Activated CD4-positive, CD25-positive, alpha-beta regulatory T cell treated with anti-CD3 and anti-CD28 coated beads, Interleukin-2, amount 50 U/mL, for 16 hours (primary cell): ENCODE measurements at regions not wholly inside any gene's neighbourhood (a gene's known extent, or its start where the extent isn't known, plus 50 kb on each side); places are given as distances from the start of the nearest gene placed in this dataset.

Experiments
- DNase-seq: peaks from one replicate; pipeline ENCODE4 v3.0.0-alpha.2; 2020; ENCODE audit warnings: low read depth, low spot score

DNA sequence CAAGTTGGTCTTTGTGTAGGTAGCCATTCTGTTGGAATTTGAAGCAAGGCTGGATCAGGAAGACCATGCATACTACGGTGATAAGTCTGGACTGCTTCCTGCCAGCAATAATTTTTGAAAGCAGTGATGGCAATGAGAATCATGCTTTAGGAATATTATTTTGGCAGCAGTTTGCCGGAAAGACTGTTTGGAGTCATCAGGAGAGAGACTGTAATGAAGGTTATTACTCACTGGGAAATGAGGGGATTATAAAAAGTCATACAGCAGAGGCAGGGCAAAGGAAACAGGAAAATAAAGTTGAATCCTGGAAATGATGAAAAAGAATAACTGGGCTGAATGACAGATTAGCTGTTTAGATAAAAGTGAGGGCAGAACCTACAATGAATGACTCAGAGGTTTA lies 1136.8 kb upstream of the AUTS2 start:
- DNase-seq = no peak

DNA sequence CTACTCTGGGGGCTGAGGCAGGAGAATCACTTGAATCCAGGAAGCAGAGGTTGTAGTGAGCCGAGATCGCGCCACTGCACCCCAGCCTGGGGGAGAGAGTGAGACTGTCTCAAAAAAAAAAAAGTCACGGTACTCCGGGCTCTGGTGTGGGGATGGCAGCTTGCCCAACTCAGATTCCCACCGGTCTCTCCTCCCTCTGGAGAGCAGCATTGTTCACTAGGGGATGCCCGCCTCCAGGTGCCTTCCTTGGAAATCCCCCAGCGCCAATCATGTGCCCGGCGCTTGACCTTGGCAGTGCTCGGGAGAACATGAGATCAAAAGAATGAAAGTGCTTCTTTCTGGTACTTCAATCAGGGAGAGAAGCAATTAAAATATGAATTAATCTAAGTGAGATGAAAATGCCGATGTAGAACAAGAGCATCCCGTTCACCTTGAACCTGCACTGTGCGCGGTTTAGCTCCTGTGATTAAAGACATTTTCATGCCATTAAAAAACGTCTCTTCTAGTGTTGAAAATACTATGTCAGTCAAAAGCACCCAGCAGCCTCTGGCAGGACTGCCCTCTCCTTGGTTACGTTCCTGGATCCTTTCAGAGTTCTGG lies 1127.3 kb upstream of the AUTS2 start:
- DNase-seq = no peak

DNA sequence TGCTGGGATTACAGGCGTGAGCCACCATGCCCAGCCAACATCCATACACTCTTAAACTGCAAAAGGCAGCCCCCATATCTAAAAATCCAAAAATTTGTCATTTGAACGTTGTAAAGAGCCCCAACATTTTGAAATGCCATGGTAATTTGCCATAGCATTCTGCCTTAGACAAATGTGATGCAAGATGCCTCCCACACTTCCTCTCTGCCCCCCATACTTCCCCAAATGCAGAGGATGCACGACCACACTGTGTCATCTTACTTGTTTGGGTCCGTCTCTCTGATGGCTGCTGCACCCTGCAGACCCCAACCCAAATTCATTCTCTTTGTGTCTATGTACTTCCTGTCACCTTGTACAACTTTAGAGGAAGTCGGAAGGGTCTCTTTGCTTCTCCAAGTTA lies 1125.6 kb upstream of the AUTS2 start:
- DNase-seq = no peak

DNA sequence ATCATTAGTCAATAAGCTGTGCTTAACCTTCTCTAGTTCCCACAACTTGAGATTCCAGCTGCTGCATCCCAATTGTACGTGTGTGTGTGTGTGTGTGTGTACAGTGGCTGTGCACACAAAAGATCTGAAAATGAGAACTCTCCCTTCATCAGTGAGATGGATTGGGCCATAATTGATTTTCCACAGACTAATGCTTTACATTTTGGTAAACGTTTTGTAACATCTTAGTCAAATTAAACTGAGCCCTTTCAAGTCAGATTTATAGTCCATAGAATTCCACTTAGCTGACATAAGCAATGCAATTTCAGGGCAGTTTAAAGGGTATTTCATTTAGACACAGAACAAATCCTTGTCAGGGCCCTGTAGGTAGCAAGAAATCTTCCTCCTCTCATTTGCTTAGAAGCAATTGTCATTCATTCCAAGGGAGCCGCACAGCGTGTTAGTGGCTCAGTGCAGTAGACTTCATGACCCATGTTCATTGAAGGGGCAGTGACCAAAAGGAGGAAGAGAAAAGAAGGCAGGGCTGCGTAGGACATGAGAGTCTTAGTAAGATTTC lies 1123.5 kb upstream of the AUTS2 start:
- DNase-seq = no peak

DNA sequence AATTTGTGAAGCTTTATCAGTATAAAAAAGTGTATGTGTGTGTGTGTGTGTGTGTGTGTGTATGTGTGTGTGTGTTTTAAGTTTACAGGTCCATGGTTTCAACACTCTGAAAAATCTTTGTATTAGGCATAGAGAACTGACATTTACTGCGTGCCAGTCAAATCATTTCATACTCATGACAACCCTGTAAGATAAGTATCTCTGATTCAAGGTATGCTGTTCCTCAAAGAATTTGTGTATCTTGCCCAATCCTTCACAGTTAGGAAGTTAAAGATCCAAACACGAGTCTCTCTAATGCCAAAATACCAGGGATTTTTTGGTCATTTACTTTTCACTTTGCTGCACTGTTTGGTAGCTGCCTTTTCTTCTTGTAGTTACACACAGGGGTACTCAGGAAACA lies 1121.3 kb upstream of the AUTS2 start:
- DNase-seq = no peak

DNA sequence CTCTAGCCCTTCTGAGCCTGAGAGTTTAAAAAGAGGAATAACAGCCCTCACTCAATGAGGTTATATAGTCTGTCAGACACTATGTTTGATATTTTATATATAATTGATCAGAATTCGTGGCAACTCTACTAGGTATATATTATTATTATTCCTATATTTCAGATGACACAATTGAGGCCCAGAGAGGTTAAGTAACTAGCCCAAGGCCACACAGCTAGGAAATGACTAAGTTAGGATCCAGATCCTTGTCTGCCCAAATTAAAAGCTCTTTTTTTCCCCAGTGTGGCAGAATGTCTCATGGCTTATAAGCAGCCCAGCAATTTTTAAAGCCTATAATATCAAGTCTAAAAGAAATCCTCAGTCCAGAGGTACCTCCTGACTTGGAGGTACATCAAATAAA lies 1119.9 kb upstream of the AUTS2 start:
- DNase-seq = no peak

DNA sequence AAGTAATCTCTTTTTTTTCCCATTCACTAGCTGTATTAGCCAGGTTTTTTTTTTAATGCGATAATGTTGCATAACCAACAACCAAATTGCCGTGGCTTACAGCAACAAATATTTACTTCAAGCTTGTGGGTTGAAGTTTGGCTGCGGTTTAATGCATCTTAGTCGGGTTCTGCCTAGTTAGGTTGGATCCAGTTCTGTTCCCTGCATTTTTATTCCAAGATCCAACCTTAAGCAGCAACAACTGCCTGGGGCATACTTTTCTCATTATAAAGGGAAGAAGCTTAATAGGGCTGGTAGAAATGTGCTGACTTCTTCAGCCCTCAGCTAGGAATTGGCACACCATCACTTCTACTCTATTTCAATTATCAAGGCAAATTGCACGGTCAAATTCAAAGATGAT lies 1115.5 kb upstream of the AUTS2 start:
- DNase-seq = no peak

DNA sequence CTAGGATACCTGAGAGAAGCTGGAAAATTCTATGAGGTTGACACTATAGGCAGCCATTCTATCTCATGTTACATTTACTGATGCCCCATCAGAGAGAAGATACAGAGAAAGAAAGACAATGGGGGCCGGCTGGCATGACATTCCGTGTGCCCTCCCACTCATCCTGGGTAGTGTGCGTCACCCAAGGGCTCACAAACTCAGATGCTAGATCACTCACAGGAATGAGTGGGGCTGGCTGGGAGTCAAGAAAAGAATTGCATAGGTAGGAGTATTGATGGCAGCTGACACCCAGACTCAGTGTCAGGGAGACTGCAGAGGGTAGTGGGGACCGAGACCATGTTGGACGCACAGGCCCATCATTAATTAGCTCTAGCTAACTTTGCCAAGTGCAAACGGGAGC lies 1113.5 kb upstream of the AUTS2 start:
- DNase-seq = no peak

DNA sequence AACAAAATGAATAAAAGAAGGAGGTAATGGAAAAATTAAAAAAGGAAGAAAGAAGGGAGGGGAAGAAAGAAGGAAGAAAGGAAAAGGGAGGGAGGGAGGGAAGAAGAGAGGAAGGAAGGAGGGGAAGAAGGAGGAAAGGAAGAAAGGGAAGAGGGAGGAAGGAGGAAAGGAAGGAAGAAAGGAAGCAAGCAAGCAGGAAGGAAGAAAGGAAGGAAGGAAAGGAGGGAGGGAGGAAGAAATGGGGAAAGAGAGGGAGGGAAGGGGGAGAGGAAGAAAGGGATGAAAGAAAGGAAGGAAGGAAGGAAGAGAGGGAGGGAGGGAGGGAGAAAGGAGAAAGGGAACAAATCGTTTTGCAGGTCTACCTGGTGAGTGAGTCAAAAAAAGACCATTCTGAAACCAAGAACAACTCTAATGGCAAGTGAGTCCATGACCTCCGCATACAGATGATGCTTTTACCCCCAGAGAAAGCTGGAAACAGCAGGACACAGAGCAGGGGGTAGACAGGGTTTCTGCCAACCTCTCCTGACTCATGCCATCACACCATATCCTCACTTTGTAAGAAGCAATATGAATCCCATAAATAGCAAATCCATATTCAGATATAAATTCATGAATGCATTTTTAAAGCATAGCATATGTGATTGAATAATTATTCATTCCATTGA lies 1112.9 kb upstream of the AUTS2 start:
- DNase-seq = no peak

DNA sequence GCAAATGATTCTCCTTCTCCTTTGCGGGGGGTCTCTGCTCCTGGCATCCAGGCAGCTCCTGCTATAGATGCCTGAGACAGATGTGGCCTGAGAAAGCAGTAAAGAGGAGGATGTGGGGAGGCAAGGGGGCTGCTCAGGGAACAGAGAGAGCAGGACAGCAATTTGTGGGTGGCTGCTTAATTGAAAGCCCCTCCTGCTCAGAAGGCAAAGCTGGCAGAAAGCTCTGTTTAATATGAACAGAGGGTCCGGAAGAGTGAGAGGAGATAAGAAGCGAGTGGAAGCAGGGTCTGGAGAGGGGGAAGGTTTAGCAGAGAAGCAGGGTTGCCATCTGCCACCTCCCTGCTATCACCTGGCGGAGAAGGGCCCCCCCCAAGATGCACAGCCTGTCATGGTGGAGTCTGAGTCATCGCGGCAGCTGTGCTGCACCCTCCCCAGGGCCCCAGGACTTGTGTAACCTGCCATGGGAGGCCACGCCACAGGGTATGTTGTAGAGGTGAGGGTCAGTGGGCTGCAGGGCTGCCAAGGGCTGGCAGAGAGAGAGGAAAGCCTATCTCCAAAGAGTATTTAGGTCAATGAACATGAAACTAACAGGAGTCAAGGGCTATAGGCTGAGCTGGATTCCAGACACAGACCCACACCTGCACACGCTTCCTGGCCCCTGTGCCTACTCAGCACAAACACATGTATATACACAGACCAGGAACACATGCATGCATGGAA lies 1109.8 kb upstream of the AUTS2 start:
- no peak for DNase-seq

DNA sequence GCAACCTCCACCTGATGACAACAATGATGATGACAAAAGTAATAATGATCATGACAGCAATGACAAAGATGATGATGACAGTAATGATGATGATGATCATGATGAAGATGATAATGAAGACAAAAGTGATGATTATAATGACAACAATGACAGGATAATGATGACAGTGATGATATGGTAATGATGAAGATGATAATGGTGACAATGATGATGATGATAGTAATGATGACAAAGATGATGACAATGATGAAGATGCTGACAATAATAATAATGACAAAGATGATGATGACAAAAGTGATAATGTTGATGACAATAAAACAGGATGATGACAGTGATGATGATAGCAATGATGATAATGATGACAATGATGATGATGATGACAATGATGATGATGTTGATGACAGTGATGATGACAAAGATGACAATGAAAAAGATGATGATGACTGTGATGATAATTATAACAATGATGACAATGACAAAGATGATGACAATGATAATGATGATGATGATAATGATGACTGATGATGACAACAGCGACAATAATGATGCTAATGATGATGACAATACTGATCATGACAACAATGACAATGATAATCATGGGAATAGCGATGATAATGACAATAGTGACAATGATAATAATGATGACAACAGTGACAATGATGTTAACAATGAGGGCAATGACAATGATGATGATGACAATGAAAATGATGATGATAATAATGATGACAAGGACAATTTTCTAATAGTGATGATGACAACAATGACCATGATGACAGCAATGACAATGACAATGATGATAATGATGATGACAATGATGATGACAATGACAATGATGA lies 1106.5 kb upstream of the AUTS2 start:
- no peak for DNase-seq

DNA sequence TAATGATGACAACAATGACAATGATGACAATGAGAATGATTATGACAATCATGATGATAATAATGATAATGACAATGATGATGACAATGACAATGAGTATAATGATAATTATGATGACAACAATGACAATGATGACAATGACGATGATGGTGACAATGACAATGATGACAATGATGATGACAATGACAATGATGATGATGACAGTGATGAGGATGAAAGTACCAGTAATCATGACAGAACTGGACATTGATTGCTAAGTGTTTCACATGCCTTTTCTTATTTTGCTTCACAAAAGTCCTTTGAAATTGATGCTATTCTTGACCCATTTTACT lies 1106.0 kb upstream of the AUTS2 start:
- no peak for DNase-seq

DNA sequence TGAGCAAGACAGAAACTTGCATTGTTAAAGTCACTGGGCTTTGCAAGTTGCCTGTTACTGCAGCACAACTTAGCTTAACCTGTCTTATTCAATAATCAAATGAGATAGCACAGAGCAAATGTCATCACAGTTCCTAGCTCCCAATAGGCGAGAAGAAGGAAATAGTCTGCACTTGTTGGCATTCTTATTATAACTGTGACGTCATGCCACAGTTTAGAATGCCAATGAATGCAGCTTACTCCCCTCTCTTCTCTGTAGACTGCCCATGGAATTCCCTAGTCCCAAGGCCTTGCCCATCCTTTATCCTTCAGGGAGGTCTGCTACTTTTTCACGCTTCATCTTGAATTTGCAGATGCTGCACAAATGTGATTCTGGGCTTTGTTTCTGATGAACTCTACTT lies 1094.9 kb upstream of the AUTS2 start:
- no peak for DNase-seq

DNA sequence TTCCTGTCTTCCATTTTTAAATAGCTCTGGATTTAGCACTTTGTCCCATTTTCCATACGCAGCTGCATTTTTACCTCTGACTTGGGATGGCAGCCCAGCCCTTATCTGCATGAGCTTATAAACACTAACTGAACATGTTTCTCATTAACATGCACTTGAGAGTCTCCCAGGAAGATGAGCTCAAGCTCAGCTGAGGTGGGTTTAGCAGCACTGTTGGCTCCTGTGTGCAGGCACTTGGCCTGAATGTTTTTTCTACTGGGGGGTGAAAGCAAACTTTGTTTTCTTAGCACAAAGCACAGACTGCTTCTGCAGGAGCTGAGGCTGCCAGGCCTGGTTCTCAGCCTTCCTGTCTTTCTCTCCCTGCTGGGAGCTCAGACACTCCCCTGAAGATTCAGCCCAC lies 1093.6 kb upstream of the AUTS2 start:
- no peak for DNase-seq

DNA sequence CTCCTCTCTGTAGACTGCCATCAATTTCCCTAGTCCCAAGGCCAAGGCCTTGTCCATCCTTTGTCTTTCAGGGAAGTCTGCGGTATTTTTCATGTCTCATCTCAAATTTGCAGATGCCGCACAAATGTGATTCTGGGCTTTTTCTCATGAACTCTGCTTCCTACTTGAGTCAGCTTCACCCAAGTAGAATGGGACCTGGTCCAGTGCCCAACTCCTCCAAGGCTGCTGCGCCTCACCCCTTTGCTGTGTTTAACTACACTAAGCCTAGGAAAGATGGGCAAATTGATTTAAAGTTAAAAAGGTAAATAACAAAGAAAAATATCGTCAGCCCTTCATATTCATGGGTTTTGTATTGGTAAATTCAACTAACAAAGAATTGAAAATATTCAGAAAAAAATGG lies 1092.6 kb upstream of the AUTS2 start:
- no peak for DNase-seq

DNA sequence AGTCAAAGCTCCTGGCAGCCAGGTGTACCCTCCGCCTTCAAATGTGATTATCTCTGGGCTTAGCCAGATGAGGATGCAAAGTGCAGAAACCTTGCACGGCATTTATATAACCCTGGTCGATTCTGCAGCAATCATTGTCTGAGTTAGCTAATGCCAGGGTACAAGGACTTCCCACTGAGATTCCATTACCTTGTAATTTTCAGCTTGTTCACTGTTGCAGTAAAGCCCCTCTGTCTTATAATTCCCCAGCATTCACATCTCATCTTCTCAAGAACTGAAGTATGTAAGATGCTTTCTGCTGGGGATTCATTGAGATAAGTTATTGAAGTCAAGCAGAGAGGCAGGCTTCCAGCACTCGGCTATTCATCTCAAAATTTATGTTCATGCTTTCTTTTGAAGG lies 1090.6 kb upstream of the AUTS2 start:
- DNase-seq = no peak

DNA sequence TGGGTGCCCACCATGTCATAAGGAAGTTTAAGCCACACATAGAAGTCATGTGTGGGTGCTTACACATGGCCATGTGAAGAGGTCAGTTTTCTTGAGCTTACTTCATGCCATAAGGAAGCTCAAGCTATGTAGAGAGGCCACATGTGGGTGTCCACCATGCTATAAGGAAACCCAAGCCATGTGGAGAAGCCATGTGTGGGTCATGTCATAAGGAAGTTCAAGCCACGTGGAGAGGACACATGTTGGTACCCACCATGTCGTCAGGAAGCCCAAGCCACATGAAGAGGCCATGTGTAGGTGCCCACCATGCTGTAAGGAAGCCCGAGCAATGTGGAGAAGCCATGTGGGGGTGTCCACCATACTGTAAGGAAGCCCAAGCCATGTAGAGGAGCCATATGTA lies 1089.2 kb upstream of the AUTS2 start:
- DNase-seq = no peak

DNA sequence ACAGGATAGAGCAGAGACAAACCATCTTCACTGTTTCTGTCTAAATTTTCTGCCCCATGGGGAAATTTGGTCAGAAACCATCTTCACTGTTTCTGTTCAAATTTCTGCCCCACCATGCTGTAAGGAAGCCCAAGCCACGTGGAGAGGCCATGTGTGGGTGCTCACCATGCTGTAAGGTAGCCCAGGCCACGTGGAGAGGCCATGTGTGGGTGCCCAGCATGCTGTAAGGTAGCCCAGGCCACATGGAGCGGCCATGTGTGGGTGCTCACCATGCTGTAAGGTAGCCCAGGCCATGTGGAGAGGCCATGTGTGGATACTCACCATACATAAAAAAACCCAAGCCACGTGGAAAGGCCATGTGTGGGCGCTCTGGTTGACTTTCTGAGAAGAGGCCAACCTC lies 1088.7 kb upstream of the AUTS2 start:
- no peak for DNase-seq

DNA sequence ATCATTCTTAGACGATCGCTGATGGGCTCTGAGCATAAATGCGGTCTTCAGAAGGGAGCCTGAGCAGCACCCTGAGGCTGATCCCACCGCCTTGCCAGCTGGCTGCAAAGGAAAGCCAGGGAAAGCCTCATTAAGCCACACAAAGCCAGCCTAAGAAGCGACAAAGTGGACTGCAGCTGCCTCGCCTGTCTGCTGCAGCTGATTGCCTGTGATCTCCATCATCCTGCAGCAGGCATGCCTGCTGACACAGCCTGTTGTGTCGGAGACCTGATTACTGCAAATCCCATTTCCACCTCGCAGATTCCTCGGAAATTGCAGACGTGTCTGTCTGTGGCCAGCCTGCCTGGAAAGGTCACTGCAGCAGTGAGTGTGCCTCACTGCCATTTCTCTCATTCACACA lies 1087.0 kb upstream of the AUTS2 start:
- DNase-seq = no peak

DNA sequence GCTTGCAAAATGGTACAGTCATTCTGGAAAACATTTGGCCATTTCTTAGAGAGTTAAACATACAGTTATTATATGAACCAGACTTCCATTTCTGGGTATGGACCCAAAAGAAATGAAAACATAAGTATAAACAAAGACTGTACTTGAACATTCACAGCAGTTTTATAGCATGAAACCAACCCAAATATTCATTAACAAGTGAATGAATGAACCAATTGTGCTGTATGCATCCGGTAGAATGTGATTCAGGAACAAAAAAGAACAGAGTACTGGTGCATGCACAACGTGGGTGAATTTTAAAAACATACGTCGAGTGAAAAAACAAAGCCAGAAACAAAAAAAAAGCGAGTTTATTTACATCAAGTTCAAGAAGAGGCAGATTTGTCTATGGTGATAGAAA lies 1085.8 kb upstream of the AUTS2 start:
- DNase-seq = no peak

DNA sequence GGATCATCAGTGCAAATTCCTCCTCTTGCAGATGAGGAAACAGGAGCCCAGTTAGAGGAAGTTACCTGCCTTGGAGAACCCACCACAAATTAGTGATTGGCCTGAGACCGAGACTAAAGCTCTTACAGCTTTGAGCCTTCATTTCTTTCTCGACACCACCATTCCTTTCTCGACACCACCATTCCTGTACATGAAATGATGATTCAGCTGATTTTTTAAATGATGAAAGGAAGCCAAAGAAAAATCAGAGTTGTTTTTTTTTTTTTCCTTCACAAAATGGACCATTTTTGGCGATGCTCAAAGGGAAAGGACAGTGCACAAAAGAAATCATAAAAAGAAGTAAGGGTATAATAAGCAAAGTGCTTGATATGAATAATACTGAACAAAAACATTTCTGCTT lies 1080.2 kb upstream of the AUTS2 start:
- DNase-seq = no peak

DNA sequence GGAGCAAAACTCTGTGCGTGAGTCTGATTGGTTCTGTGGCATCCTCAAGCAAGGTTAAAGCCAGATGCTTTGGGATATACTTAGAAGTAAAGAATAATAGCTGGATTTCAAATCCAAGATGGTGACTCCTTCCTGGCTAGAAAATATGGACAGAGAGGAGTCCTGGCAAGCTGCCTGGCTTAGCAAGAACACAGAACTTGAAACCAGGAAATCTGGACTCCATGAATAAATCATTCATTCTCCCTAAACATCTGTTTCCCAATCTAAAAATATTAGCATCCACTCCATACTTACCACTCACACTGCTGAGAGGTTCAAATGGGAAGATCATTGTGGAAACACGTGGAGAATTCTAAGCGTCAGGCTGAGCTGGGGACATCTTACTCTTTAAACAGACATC lies 1074.1 kb upstream of the AUTS2 start:
- DNase-seq = no peak
